ENCODE measurements at regions not wholly inside any gene's neighbourhood (a gene's known extent, or its start where the extent isn't known, plus 50 kb on each side); places are given as distances from the start of the nearest gene placed in this dataset.

DNA sequence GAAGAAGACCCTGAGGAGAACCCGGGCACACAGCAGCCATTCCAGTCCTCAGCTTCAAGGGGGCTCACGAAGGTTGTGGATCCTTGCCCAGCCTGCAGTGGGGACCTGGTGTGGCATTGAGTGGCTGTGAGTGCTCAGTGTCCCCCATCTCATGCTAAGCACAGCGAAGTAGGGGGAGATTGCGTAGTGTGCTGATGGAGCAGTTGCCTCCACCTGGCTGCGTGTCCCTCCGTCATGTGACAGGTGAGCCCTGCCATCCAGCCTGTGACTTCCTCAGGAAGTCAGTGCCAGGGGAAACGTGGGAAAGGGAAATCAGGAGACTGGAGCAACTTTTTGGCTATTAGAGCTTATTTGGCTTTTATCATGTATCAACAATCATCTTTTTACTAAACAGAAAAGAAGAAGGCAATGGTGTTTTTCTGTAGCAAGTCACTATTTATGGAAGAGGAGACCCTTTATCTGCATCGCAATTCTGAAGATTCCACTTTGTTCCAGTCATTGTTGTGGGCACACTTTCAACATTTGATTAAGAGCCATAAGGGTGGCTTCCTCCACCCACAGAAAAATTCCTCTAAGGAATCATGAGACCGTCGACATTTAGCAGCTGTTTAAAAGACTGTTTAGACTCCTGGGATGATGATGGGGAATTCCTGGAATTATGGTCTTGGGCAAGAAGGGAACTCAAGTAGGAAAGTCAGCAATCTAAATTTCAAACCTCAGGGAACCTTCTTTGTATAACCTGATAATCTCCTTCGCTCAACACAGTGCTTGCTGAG lies 126.8 kb upstream of the SPATA13 start:
- TF ChIP-seq, protein P1, sequence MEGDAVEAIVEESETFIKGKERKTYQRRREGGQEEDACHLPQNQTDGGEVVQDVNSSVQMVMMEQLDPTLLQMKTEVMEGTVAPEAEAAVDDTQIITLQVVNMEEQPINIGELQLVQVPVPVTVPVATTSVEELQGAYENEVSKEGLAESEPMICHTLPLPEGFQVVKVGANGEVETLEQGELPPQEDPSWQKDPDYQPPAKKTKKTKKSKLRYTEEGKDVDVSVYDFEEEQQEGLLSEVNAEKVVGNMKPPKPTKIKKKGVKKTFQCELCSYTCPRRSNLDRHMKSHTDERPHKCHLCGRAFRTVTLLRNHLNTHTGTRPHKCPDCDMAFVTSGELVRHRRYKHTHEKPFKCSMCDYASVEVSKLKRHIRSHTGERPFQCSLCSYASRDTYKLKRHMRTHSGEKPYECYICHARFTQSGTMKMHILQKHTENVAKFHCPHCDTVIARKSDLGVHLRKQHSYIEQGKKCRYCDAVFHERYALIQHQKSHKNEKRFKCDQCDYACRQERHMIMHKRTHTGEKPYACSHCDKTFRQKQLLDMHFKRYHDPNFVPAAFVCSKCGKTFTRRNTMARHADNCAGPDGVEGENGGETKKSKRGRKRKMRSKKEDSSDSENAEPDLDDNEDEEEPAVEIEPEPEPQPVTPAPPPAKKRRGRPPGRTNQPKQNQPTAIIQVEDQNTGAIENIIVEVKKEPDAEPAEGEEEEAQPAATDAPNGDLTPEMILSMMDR (IDR thresholded peaks at IDR 0.05; ENCODE audit: insufficient read depth, low read depth, low read length): no peak
- TF ChIP-seq EZH2 (IDR thresholded peaks at IDR 0.05; ENCODE audit: insufficient read depth, low read length): no peak

Measured in astrocyte (in vitro differentiated cells and primary cell).